SH-SY5Y (cell line): ENCODE measurements at regions not wholly inside any gene's neighbourhood (a gene's known extent, or its start where the extent isn't known, plus 50 kb on each side); places are given as distances from the start of the nearest gene placed in this dataset.

ENCODE experiments used
- GATA2 ChIP-seq: IDR thresholded peaks from 2 replicates; pipeline ENCODE4 v1.6.1; 2011; ENCODE audit warnings: mild to moderate bottlenecking, low read depth, low read length
- GATA3 ChIP-seq: IDR thresholded peaks from 2 replicates; pipeline ENCODE4 v1.6.1; 2011; ENCODE audit warnings: low read depth, mild to moderate bottlenecking, low read length, moderate library complexity

DNA sequence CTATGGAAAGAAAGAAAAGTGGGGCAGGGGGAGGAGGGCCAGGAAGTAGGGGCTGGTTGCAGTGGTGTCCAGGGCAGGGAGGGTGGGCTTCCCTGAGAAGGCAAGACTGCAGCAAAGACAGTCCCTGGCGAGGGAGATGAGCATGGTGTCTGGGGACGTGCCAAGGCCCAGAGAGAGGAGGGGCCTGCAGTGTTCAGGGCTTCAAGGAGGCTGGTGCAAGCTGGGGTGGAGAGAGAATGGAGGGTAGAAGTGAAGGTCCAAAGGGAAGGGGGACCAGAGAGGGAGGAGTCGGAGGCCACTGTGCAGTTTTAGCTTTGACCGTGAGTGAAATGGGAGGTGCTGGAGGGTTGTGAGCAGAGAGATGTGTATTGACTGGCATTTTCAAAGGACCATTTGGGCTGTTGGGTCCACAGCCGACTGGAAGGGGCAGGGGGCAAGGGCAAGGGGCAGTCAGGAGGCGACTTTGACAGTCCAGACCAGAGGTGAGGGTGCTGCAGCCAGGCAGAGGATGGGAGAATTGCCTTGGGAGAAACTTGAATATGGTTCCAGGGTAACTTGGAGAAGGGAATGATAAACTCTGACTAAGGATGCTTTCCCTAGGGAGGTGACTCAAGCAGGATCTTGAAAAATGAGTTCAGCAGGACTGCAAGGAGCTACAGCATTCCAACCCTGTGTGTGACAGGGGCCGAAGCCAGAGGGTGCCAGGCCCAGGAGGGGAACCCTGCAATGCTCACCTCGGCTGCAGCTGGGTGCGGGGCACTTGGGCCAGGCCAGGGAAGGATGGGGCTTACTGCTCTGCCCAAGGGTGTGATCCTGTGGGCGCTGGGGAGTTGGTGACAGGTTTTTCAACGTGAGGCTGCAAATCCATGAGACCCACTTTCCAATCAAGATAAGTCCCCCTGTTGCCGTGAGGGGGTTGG is 177.1 kb upstream of the HAAO start:
- TF ChIP-seq GATA3: no peak
- TF ChIP-seq GATA2: no peak

DNA sequence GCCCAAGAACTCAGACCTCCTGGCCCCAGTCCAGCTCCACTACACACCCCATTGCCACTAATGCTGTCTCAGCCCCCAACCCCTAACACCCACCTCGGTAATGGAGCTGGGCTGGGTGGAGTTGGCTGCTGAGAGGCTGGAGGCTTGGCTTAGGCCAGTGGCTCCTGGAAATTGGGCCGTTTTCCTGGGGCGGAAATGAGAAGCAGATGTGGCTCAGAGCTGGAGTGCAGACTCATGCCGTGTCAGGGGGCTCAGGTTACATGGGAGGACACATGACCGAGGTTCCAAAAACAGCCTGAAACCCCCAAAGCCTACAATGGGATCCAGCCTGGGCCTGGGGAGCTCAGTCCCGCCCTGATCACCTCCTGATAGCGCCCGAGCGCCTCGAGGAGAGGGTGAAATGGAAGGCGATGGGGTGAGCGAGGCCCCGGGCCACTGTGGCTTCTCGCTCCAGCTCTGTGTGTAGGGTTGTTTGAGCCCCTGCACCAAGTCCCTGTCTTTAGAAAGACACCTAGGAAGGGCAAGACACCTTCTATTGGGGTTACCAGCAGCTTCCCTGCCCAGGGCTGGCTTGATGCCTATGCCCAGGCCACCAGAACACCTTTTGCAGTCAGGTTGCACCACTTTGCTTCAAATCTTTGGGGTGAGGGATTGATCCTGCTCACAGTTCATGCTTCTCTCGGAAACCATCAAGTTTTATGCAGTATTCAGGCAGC is 175.7 kb upstream of the HAAO start:
- no peak for TF ChIP-seq GATA3
- TF ChIP-seq GATA2: no peak

DNA sequence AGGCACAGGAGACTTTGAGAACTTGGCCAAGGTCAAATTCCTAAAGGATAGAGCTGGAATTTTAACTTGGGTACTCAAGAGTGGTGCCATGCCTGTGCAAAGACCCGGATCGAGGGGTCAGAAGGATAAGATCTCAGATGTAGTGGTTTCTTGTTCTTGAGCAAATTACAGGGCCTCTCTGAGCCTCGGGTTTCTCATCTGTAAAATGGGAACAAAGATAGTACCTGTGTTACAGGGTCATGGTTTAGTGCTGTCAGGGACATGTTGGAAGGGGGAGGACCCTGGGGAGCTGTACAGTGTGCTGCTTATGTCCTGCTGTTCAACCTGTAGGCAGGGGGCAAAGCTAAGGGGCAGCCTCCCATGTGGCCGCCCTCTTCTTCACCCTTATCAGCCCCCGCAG is 173.5 kb upstream of the HAAO start:
- TF ChIP-seq GATA2: no peak
- no peak for TF ChIP-seq GATA3

GRCh38 chr2:42965196-42965595 is 172.8 kb upstream of the HAAO start:
- TF ChIP-seq GATA2 (no peak), GATA3 (no peak)

DNA sequence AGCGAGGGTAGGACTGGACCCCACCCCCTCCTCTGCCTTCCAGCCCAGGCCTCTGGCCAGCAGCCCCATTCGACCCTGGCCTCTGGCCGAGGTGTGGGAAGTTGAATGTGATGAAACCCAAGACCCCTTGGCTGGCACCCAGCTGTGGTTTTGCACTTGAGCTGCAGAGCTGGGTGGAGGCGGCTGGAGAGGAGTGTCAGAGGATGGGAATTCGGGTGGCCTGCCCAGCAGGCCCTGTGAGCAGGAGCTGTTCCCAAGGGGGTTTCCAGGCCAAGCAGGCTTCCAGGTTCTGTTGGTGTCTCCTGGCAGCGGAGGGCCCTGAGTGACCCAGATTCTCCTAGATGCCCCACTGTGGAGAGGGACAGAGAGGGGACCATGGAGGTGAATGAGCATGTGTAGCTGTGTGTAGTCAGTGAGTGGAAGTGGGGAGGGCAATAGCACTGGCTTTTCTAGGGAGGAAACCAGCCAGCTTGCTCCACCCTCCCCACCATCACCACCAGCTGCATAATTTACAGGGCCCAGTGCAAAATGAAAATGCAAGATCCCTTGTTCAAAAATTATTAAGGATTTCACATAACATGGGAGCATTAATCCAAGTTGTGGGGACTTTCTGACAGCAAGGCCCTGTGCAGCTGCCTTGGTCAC is 172.2 kb upstream of the HAAO start:
- TF ChIP-seq GATA2 (no peak), GATA3 (no peak)

DNA sequence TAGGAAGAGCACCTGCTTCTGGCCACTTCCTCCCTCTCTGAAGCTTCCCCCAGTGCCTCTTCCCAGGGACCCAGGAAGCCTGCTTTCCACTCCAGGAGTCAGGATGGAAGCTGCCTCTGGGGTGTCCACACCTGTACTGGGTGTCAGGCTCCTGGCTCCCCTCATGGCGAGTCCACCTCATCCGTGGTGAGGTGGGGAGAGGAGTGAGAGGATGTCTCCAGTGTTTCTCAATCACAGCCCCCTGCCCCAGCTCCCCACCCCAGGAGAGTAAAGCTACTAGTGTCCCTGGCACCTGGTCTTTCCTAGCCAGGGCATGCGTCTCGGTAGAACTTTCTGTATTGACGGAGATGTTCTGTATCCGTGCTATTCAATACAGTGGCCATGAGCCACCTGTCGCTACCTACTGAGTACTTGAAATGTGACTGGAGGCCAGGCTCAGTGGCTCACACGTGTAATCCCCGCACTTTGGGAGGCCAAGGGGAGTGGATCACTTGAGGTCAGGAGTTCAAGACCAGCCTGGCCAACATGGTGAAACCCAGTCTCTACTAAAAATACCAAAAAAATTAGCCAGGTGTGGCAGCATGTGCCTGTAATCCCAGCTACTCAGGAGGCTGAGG is 171.2 kb upstream of the HAAO start:
- TF ChIP-seq GATA2 (no peak), GATA3 (no peak)

DNA sequence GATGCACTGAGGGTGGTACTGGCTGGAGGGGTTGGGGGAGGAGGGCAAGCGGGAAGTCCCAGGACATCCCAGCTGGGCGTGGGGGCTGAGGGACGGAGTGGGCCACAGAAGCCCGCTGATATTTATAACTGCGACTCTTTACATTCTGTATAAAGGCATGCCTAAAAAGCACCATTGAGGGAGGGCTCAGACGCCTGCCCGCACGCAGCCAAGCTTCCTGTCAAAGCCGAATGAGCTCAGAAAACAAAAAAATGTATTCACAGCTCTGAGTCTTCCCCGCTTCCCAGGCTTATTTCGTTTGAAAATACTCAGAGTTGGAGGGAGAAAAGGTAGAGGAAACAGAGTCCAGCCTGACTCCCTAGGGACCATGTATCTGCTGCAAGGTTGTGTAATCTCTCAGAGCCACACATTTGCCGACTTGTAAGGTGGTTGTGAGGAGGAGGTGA is 170.1 kb upstream of the HAAO start:
- TF ChIP-seq GATA3: no peak
- no peak for TF ChIP-seq GATA2

DNA sequence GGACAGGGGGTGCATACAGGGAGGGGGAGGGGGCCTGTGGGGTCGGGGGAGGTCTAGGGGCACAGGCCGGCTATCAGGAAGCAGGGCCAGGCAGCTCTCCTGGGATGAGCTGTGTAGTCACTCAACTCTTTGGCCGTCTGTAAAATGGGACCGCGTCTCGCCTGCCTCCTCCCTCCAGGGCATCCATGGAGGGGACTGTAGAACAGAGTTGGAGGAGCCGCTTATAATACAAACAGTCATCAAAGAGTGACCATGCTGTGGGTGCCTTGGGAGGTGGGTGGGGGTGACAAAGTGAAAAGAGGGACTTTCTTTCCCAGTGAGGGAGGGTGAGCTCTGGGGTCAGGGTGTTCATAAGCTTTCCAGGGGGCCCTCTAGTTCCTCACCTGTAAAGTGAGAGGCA is 169.6 kb upstream of the HAAO start:
- TF ChIP-seq GATA2 (no peak), GATA3 (no peak)

GRCh38 chr2:42961385-42961811 is 169.0 kb upstream of the HAAO start:
- TF ChIP-seq GATA3: no peak
- TF ChIP-seq GATA2: no peak

DNA sequence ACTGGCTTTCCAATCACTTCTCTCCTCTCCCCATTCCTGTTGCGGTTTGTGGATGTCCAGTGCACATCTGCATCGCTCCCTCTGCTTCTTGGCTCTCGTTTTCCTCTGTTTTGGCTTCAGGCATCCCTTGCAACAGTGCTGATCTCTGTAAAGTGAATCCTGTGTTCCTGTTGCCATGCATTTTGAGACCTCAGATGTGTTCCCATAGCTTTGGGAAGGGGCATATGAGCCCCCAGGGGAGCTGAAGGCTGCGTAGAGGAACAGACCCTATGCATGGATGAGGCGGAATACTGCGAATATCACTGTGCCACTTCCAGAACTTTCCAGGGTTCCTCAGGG is 168.4 kb upstream of the HAAO start:
- TF ChIP-seq GATA3 (no peak), GATA2 (no peak)

DNA sequence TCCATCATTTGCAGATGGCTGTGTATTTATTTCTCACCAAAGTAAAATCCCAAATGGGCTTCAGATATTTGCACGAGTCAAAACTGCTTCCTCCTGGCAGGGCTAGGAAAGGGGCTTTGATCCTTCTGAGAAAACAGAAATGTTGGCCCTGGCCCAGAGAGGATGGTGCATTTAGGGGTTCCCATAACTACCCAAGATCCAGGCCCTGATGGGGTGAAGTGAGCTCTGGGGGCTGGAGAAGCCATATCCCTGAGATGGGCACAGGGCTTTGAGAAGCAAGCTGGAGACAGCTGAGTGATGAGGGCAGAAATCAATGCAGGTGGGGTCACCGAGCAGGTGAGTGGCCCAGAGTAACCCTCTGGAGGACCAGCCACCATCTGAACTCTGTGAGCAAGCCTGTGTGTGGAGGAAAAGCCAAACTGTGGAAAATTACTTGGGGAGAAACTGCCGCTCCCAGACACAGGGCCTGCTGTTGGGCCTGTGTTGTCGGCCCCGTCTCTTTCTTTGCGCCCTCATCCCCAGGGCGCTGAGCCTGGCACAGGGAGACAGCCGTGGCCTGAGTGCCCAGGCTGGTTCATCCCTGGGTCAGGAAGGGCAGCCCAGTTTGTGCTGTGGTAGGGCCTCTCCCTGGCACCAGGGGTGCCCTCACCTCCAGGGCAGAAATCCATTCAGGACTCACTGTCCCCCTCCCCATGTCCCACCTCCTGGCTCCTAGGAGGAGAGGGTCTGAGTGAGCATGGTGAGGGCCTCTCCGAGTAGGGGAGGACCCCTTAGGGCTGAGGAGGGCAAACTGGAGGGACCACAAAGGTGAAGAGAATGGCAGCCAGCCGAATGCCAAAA is 167.8 kb upstream of the HAAO start:
- TF ChIP-seq GATA3: no peak
- no peak for TF ChIP-seq GATA2

DNA sequence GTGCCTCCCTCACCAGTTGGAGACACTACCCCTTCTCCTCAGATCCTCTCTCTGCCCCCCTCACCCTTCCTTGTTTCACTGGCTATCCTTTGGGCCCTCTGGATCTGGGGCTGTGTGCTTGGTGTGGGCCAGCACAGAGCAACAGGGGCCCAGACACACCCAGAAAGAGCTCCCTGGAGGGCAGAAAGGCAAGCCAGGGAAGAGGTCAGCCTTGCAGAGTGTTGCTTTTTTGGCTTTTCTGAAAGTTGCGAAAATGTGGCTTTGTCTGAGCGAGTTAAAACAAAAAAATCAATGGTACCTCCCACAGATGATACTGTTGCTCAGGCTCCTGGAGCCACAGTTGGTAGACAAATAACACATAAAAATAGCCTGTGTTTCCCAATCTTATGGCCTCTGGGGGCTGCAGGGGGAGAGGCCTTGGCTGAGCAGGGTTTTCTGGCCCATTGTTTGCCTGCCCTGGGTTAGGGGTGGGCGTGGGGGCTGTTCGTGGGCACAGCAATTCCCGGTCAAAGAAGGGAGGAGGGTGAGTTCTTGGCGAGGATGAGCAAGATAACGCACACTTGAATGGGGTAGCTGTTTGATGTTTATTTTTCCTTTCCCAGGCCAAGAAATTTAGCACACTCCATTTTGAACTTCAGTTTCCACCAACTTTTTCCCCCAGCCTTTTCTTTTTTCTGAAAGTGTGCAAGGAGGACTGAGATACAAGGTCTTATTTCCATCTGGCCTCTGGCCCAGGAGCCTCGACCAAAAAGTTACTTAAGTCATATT is 167.0 kb upstream of the HAAO start:
- TF ChIP-seq GATA3 (no peak), GATA2 (no peak)
